HEK293T (cell line): ENCODE measurements at regions not wholly inside any gene's neighbourhood (a gene's known extent, or its start where the extent isn't known, plus 50 kb on each side); places are given as distances from the start of the nearest gene placed in this dataset.

Experiments used
- ARNT ChIP-seq: fragments of 450-650 bp; IDR thresholded peaks from 2 replicates; pipeline ENCODE4 v1.6.1; 2017; ENCODE audit warnings: mild to moderate bottlenecking
- ELF4 ChIP-seq: fragments of 450-650 bp; IDR thresholded peaks from 2 replicates; pipeline ENCODE4 v1.6.1; 2017; ENCODE audit warnings: antibody characterized with exemption
- L3MBTL2 ChIP-seq: fragments of 450-650 bp; conservative IDR thresholded peaks from 2 replicates; pipeline ENCODE4 v1.6.1; 2016; ENCODE audit warnings: mild to moderate bottlenecking
- SP1 ChIP-seq: fragments of 450-650 bp; IDR thresholded peaks from 2 replicates; pipeline ENCODE4 v1.6.1; 2017
- TARDBP ChIP-seq: fragments of 450-650 bp; IDR thresholded peaks from 2 replicates; pipeline ENCODE4 v1.6.1; 2016

DNA sequence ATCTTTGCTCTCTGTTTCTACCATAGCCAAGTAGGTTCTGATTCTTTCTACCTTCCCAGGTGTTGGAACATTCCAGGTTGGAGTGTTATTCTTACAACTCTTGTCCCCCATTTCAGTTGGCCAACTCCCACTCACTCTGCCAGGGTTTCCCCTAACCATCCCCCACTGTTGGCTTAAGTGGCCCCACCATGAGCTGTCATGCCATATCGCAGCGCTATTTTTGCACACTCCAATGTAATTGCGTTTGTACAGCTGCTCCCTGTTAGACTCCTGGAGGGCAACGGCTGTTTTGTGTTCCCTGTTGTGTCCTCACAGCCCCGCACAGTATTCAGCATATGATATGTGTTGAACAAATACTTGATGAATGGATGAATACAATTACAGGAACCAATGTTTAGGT lies 117.7 kb upstream of the ETS2 start:
- TF ChIP-seq TARDBP: no peak
- no peak for TF ChIP-seq ARNT
- no peak for TF ChIP-seq ELF4
- TF ChIP-seq L3MBTL2: no peak
- no peak for TF ChIP-seq SP1
